GM19238 (cell line): ENCODE measurements at regions not wholly inside any gene's neighbourhood (a gene's known extent, or its start where the extent isn't known, plus 50 kb on each side); places are given as distances from the start of the nearest gene placed in this dataset.
"Not testable (repeated sequence)": the region's sequence is repeated elsewhere in the genome, so short reads cannot be mapped to it uniquely, and the experiment has no call there.

ENCODE experiments used
- DNase-seq: peaks from one replicate; pipeline ENCODE4 v3.0.0; 2011; ENCODE audit warnings: low spot score; ENCODE audit not compliant: insufficient read length

DNA sequence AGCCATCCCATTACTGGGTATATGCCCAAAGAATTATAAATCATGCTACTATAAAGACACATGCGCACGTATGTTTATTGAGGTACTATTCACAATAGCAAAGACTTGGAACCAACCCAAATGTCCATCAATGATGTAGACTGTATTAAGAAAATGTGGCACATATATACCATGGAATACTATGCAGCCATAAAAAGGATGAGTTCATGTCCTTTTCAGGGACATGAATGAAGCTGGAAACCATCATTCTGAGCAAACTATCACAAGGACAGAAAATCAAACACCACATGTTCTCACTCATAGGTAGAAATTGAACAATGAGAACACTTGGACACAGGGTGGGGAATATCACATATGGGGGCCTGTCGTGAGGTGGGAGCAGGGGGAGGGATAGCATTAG is 103.5 kb upstream of the ADRA1B start:
- DNase-seq: not testable (repeated sequence)

GRCh38 chr5:159814222-159814621 is 102.1 kb upstream of the ADRA1B start:
- no peak for DNase-seq

DNA sequence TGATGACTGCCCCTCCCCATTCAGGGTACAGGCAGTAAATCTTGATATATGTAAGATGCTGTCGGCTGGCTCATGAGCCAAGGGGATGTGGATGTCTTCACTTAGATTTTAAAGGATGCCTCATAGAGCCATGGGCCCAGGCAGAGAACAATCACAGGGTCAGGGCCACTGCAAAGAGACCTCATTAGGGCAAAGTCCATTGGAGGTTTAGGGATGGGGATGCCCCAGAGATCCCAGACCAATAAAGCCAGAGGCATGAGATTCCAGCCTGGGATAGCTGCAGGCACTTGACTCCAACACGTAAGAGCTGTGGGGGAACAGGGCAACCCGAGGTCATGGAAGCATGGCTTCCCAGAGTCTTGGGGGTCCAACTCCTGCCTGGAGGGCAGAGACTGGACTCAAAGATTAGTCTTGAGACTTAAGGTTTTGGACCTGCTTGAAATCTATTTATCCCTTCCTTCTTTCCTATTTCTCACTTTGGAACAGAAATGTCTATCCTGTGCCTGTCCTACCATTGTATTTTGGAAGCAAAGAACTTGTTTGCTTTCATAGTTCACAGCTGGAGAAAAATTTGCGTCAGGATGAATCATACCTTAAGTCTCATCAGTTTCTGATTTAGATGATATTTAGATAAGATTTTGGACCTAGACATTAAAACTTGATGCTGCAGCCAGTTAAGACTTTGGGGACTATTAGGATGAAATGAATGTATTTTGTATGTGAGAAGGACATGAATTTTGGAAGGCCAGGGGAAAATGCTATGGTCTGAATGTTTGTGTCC is 101.3 kb upstream of the ADRA1B start:
- DNase-seq: no peak

- DNase-seq: no peak
Measured at GRCh38 chr5:159817262-159818029, 98.8 kb upstream of the ADRA1B start.

DNA sequence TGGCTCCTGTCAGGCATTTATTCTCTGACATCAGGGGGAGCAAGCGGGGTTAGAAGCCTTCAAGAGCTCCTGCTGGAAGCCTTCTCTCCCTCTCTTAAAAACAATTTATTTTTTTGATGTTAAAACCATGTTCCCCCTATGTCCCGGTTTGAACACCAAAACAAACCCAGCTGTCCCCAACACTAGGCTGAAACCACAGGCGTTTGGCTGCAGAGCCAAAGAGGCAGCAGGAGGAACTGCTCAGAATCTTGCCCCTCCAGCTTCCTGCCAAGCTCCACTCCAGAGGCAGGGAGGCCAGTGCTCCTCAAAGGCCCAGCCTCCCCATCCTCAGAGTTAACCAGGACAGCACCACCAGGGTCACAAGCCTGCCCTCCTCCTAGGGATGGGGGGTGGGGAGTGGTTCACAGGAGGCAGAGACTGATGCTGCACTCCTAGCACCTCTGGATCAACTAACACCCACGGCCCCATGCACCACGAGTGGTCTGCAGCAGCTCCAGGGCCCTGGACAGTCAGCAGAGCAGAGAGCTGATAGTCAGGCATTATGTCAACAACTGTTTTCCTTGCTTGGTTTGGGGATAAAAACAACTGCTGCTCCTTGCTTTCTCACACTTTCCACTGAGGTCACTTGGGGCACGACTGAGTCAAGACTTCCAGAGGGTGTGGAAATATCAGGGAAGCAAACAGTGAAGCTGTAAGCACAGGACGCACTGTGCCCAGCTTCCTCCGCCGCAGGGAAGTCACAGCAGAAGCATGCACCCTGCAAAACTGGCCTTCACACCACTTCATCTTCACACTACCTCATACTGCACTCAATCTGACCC is 96.5 kb upstream of the ADRA1B start:
- DNase-seq: no peak

DNA sequence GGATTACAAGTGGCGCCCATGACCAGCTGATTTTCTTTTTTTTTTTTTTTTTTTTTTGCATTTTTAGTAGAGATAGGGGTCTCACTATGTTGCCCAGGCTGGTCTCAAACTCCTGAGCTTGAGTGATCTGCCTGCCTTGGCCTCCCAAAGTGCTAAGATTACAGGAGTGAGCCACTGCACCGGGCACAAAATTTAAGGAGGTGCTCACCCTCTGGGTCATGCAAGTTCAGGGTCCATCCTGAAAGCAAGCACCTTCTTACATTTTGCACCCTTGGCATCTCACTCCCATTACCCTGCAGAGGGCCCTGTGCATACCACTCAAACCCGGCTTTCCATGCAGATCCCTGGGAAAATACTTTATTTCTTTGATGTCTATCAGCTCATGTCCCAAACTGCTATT is 95.6 kb upstream of the ADRA1B start:
- no peak for DNase-seq

DNA sequence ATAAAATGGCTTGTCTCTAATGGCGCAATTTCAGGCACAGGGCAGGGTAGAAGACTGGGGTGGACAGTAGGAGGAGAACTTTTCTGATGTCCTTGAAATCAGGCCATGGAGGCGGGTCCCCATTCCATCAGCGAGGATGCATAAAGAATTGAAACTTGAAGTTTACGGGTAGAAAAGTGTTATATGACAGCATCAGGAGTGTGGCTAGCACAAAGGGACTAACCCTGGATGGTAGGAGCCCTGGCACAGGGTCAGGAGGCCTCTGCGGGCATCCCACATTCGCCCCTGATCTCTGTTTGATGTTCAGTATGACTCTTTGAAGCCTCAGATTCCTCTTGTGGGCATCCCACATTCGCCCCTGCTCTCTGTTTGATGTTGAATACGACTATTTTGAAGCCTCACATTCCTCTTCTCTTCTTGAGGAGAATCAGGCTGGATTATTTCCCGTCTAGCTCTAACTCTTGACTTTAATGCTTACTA is 94.8 kb upstream of the ADRA1B start:
- DNase-seq: no peak

GRCh38 chr5:159824188-159825161 is 91.8 kb upstream of the ADRA1B start:
- DNase-seq: no peak

- no peak for DNase-seq
Measured at GRCh38 chr5:159825551-159826051, 90.7 kb upstream of the ADRA1B start.

GRCh38 chr5:159826351-159827214 is 89.7 kb upstream of the ADRA1B start:
- DNase-seq: peak; percentile 13

- no peak for DNase-seq
Measured at GRCh38 chr5:159827861-159828260, 88.4 kb upstream of the ADRA1B start.

DNA sequence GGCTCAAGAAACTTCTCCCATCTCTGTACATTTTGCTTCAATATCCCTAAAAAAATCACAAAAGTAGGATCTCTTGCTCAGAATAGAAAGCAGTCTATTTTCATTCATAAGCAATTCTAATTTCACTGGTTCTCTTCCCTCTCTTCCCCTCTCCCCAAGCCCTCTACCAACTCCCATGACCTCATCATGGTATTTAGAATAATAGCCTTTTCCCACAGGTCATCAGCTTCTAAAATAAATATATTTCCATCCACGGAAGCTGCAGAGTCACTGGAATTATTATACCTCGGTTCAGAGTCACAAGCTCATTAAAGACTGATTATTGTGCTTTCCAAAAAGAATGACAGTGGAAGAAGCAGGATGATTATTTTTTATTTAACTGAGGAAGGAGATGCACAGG is 84.2 kb upstream of the ADRA1B start:
- no peak for DNase-seq

GRCh38 chr5:159833088-159833487 is 83.2 kb upstream of the ADRA1B start:
- DNase-seq: no peak

- DNase-seq: no peak
Measured at GRCh38 chr5:159833846-159834245, 82.4 kb upstream of the ADRA1B start.

DNA sequence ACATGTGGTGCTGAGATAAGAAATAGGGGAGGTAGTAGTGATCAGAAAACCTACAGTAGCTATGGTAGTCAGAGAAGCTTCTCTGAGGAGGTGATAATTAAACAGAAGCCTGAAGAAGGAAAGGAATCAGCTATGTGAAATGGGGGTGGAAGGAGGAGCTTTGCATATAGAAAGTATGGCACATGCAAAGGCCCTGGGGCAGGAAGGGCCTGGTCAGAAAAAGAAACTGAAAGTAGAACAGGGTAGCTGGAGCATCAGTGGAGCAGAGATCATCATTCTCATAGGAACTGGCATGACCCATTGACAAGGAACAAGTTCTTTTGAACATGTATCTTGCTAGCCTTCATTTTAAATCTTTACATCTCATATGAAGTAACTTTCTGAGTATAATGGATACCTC is 80.7 kb upstream of the ADRA1B start:
- no peak for DNase-seq

DNA sequence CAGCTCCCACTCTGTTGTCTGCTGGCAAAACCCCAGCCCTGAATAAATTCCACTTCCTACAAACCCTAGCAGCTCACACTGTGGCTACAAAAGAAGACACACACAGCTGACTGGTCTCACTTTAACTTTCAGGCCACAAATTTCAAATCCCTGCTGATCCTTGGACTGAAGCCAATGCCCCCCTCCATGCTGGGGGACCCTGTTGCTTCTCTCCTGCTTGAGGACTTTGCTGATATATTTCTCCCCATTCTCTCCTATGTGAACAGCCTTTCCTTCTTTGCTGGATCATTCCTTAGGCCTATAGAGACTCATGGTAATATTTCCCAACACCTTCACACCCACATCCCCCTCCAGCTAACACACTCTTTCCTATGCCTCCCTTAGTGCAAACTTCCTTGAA is 79.6 kb upstream of the ADRA1B start:
- no peak for DNase-seq

GRCh38 chr5:159837860-159838259 is 78.4 kb upstream of the ADRA1B start:
- no peak for DNase-seq

GRCh38 chr5:159838551-159839222 is 77.6 kb upstream of the ADRA1B start:
- no peak for DNase-seq
